ENCODE measurements at regions not wholly inside any gene's neighbourhood (a gene's known extent, or its start where the extent isn't known, plus 50 kb on each side); places are given as distances from the start of the nearest gene placed in this dataset.

DNA sequence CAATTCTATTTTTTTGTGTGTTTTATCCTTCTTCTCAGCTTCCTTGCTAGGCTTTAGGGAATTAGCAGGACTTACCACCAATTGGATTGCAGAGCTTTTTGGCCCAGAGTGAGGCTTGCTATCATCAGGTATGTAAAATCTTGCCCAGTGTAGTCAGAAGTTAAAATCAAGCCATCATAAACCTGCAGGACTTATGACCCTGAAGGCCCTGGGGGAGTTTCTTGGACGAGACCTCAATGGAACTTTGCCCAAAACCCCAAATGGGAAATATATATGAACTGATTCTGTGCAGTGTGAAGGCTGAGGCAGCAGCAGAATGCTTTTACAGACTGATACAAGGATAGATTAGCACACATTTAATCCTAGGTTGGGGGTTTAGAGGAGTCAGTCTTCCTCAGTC lies 287.0 kb downstream of the SH3GL2 start:
- no peak for DNase-seq (ENCODE audit: low read depth)
- in situ Hi-C loops (cut with HindIII; ENCODE audit: low sequenced_read_pairs), result no loop called here
- TF ChIP-seq, protein P1, sequence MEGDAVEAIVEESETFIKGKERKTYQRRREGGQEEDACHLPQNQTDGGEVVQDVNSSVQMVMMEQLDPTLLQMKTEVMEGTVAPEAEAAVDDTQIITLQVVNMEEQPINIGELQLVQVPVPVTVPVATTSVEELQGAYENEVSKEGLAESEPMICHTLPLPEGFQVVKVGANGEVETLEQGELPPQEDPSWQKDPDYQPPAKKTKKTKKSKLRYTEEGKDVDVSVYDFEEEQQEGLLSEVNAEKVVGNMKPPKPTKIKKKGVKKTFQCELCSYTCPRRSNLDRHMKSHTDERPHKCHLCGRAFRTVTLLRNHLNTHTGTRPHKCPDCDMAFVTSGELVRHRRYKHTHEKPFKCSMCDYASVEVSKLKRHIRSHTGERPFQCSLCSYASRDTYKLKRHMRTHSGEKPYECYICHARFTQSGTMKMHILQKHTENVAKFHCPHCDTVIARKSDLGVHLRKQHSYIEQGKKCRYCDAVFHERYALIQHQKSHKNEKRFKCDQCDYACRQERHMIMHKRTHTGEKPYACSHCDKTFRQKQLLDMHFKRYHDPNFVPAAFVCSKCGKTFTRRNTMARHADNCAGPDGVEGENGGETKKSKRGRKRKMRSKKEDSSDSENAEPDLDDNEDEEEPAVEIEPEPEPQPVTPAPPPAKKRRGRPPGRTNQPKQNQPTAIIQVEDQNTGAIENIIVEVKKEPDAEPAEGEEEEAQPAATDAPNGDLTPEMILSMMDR (IDR thresholded peaks at IDR 0.05; ENCODE audit: low read depth, low read length, missing control alignments), result no peak

DNA sequence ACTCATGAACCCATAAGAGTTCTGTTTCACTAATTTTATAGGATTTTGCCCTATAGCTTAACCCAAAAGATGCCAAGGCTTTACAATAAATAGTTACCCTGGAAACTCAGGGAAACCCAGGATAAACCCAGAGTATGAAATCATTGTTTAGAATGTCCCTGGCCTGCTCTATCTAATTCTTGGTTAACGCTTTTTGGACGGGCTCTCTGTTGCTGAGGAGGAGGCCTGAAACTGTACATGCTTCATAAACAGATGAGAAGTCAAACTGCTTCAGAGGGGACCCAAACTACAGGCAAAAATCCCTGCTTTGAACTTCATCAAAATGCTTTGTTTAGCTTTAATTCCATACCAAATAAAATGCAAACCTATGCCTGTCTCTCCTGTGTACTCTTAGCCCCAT lies 291.9 kb downstream of the SH3GL2 start:
- no peak for DNase-seq (ENCODE audit: low read depth)
- no peak overlapping the region for H3K4me3 ChIP-seq (ENCODE audit: low read depth, low read length)
- TF ChIP-seq, protein P1 (IDR thresholded peaks at IDR 0.05; ENCODE audit: low read depth, low read length, missing control alignments), result no peak
- in situ Hi-C loops (cut with HindIII; ENCODE audit: low sequenced_read_pairs), result no loop called here

More for the DNA sequence above, 287.0 kb downstream of the SH3GL2 start:
- no peak overlapping the region for H3K4me3 ChIP-seq (ENCODE audit: low read depth, low read length)

DNA sequence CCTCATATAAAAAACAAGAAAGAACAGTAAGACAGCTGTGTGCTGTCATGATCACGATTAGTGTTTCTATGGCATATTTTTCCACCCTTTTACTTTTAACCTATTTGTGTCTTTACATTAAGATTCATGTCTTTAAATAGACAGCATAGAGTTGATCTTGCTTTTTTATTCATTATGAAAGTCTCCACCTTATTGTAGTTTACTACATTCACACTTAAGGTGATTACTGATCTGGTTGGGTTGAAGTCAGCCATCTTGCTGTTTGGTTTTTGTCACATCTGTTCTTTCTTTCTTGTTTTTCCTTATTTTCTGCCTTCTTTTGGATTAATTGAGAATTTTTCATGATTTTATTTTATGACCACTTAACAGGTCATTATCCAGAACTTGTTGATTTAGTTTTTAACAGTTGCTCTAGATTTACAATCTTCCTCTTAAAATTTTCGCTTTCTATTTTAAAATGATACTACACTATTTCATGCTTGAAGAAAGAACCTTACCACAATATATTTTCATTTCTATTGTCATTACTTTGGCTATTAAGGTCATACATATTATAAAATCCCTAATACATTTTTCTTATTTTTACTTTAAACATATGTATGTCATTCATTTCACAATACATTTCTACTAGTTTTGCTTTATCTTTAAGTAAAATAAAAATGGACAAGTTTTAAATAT lies 292.5 kb downstream of the SH3GL2 start:
- in situ Hi-C loops (cut with HindIII; ENCODE audit: low sequenced_read_pairs), result no loop called here
- no peak for DNase-seq (ENCODE audit: low read depth)
- TF ChIP-seq, protein P1 (IDR thresholded peaks at IDR 0.05; ENCODE audit: low read depth, low read length, missing control alignments), result no peak
- no peak overlapping the region for H3K4me3 ChIP-seq (ENCODE audit: low read depth, low read length)

DNA sequence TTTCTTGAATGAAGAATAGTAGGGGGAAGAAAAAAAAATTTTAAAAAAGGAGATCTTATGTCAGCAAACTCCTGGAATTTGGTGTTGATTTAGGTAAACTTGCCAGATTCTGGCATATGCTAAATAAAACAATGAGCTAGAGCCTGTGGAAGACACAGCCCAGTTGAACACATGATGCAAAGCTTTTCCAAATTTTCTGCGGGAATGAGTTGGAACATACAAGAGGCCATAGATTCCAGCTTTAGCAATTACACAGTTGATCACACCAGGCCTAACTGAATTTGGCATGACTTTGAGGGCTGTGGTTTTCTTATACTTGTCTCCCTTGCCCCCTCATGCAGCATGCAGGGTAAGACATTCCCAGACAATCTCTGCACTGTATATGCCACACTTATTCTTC lies 297.0 kb downstream of the SH3GL2 start:
- TF ChIP-seq, protein P1 (IDR thresholded peaks at IDR 0.05; ENCODE audit: low read depth, low read length, missing control alignments), result no peak
- no peak overlapping the region for H3K4me3 ChIP-seq (ENCODE audit: low read depth, low read length)
- in situ Hi-C loops (cut with HindIII; ENCODE audit: low sequenced_read_pairs), result no loop called here
- no peak for DNase-seq (ENCODE audit: low read depth)

DNA sequence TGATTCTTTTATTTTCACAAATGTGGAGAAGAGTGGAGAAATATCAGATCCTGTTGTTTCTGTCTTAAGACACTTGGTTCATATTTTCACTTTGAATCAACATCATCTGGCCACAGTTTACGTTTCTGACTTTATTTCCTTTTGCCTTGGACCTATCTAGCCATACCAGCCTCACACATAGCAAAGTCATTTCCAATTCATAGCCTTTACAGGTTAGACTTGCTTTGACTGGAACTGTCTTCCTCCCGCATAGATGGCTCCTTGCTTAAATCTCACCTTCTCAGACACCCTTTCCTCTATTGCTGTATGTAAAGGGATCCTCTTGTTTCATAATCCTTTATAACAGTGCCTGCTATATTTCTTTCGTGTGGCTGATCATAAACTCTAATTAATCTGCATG lies 297.8 kb downstream of the SH3GL2 start:
- H3K4me3 ChIP-seq (ENCODE audit: low read depth, low read length), result no peak overlapping the region
- in situ Hi-C loops (cut with HindIII; ENCODE audit: low sequenced_read_pairs), result no loop called here
- TF ChIP-seq, protein P1 (IDR thresholded peaks at IDR 0.05; ENCODE audit: low read depth, low read length, missing control alignments), result no peak
- DNase-seq (ENCODE audit: low read depth), result no peak

DNA sequence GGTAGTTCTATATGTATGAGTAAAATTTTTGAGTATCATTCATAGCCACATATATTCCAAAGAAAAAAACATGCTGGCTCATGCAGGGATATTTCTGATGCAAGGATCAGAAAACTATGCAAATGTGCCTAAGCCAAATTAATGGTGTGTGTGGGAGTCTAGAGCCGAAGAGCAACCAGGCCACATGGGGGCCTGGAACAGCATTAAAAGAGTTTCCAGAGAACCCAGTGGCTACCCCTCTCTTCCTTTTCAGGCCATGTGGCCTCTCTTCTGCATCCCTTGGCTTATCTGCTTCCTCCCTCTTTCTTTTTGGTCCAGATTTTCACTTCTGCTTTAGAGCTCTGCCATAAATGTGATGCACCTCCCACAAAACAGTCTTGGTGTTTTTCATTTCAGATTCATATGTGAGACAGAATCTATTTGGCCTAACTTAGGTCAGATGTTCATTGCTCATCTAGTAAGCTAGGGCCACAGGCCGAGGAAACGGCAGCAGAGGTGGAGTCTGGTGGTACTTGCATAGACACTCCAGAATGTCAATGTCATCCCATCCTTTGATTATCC lies 300.0 kb downstream of the SH3GL2 start:
- in situ Hi-C loops (cut with HindIII; ENCODE audit: low sequenced_read_pairs), result no loop called here
- TF ChIP-seq, protein P1 (IDR thresholded peaks at IDR 0.05; ENCODE audit: low read depth, low read length, missing control alignments), result no peak
- no peak overlapping the region for H3K4me3 ChIP-seq (ENCODE audit: low read depth, low read length)
- DNase-seq (ENCODE audit: low read depth), result no peak
